ENCODE measurements at regions not wholly inside any gene's neighbourhood (a gene's known extent, or its start where the extent isn't known, plus 50 kb on each side); places are given as distances from the start of the nearest gene placed in this dataset.

GRCh38 chr12:25835385-25835784, 123.1 kb upstream of the RASSF8 start:
- no peak for ATAC-seq

- ATAC-seq: no peak
Observed at GRCh38 chr12:25838007-25838406, 120.5 kb upstream of the RASSF8 start.

- no peak for ATAC-seq
Observed at GRCh38 chr12:25839470-25839869, 119.0 kb upstream of the RASSF8 start.

GRCh38 chr12:25840678-25841465, 117.6 kb upstream of the RASSF8 start:
- no peak for ATAC-seq

- no peak for ATAC-seq
Observed at GRCh38 chr12:25842254-25842653, 116.2 kb upstream of the RASSF8 start.

- no peak for ATAC-seq
Observed at GRCh38 chr12:25843976-25844375, 114.5 kb upstream of the RASSF8 start.

GRCh38 chr12:25845415-25845814, 113.1 kb upstream of the RASSF8 start:
- no peak for ATAC-seq

GRCh38 chr12:25852792-25853191, 105.7 kb upstream of the RASSF8 start:
- ATAC-seq: no peak

- no peak for ATAC-seq
Observed at GRCh38 chr12:25853316-25854095, 105.0 kb upstream of the RASSF8 start.

GRCh38 chr12:25854991-25855390, 103.5 kb upstream of the RASSF8 start:
- no peak for ATAC-seq

- no peak for ATAC-seq
Observed at GRCh38 chr12:25855716-25856115, 102.8 kb upstream of the RASSF8 start.

- no peak for ATAC-seq
Observed at GRCh38 chr12:25859976-25860375, 98.5 kb upstream of the RASSF8 start.

GRCh38 chr12:25861226-25861625, 97.3 kb upstream of the RASSF8 start:
- ATAC-seq: no peak

GRCh38 chr12:25864306-25865276, 93.9 kb upstream of the RASSF8 start:
- no peak for ATAC-seq

GRCh38 chr12:25866586-25867378, 91.7 kb upstream of the RASSF8 start:
- ATAC-seq: no peak

GRCh38 chr12:25868193-25868592, 90.3 kb upstream of the RASSF8 start:
- no peak for ATAC-seq

GRCh38 chr12:25872137-25872536, 86.3 kb upstream of the RASSF8 start:
- no peak for ATAC-seq

GRCh38 chr12:25875661-25876060, 82.8 kb upstream of the RASSF8 start:
- ATAC-seq: no peak

GRCh38 chr12:25876383-25877045, 82.0 kb upstream of the RASSF8 start:
- no peak for ATAC-seq

GRCh38 chr12:25877446-25877845, 81.0 kb upstream of the RASSF8 start:
- ATAC-seq: no peak

GRCh38 chr12:25882266-25882665, 76.2 kb upstream of the RASSF8 start:
- no peak for ATAC-seq

Measured in activated CD4-positive, CD25-positive, alpha-beta regulatory T cell treated with anti-CD3 and anti-CD28 coated beads, Interleukin-2, amount 50 U/mL, for 24 hours (primary cell).